GM21528 (cell line): ENCODE measurements at regions not wholly inside any gene's neighbourhood (a gene's known extent, or its start where the extent isn't known, plus 50 kb on each side); places are given as distances from the start of the nearest gene placed in this dataset.

Source experiments
- ATAC-seq: cut with Tn5 transposase; IDR thresholded peaks from one replicate; pipeline ENCODE4 v1.9.1; 2021; ENCODE audit warnings: mild to moderate bottlenecking, moderate library complexity; ENCODE audit not compliant: unreplicated experiment, low FRiP score

GRCh38 chr18:60552948-60553347 is 180.4 kb upstream of the MC4R start:
- ATAC-seq, result no peak

GRCh38 chr18:60554967-60555366 is 182.4 kb upstream of the MC4R start:
- ATAC-seq, result no peak

- no peak for ATAC-seq
These were observed 183.1 kb upstream of the MC4R start for GRCh38 chr18:60555625-60556024.

GRCh38 chr18:60556326-60556725 is 183.8 kb upstream of the MC4R start:
- no peak for ATAC-seq

GRCh38 chr18:60560071-60560470 is 187.5 kb upstream of the MC4R start:
- ATAC-seq, result no peak

- ATAC-seq, result no peak
These were observed 190.5 kb upstream of the MC4R start for GRCh38 chr18:60563082-60563481.

- ATAC-seq, result no peak
These were observed 195.6 kb upstream of the MC4R start for GRCh38 chr18:60568220-60568619.

- no peak for ATAC-seq
These were observed 197.6 kb upstream of the MC4R start for GRCh38 chr18:60570172-60570571.

GRCh38 chr18:60577457-60577856 is 204.9 kb upstream of the MC4R start:
- ATAC-seq, result no peak

GRCh38 chr18:60585670-60586069 is 213.1 kb upstream of the MC4R start:
- ATAC-seq, result no peak

- no peak for ATAC-seq
These were observed 220.7 kb upstream of the MC4R start for GRCh38 chr18:60593249-60593648.

GRCh38 chr18:60596928-60597327 is 224.4 kb upstream of the MC4R start:
- no peak for ATAC-seq

GRCh38 chr18:60599267-60599666 is 226.7 kb upstream of the MC4R start:
- peak; percentile 91 for ATAC-seq

- ATAC-seq, result no peak
These were observed 227.4 kb upstream of the MC4R start for GRCh38 chr18:60599995-60600394.

- no peak for ATAC-seq
These were observed 228.7 kb upstream of the MC4R start for GRCh38 chr18:60601249-60601648.

- ATAC-seq, result no peak
These were observed 250.8 kb upstream of the MC4R start for GRCh38 chr18:60623331-60623730.

- ATAC-seq, result no peak
These were observed 251.6 kb upstream of the MC4R start for GRCh38 chr18:60624207-60624606.

GRCh38 chr18:60639836-60640235 is 267.3 kb upstream of the MC4R start:
- no peak for ATAC-seq

GRCh38 chr18:60643009-60643408 is 270.4 kb upstream of the MC4R start:
- no peak for ATAC-seq

- ATAC-seq, result no peak
These were observed 274.1 kb upstream of the MC4R start for GRCh38 chr18:60646725-60647124.

- peak; percentile 80 for ATAC-seq
These were observed 276.5 kb upstream of the MC4R start for GRCh38 chr18:60649107-60649506.

GRCh38 chr18:60649842-60650536 is 277.4 kb upstream of the MC4R start:
- no peak for ATAC-seq

GRCh38 chr18:60654298-60654697 is 281.7 kb upstream of the MC4R start:
- ATAC-seq, result no peak
